ENCODE measurements at regions not wholly inside any gene's neighbourhood (a gene's known extent, or its start where the extent isn't known, plus 50 kb on each side); places are given as distances from the start of the nearest gene placed in this dataset.

DNA sequence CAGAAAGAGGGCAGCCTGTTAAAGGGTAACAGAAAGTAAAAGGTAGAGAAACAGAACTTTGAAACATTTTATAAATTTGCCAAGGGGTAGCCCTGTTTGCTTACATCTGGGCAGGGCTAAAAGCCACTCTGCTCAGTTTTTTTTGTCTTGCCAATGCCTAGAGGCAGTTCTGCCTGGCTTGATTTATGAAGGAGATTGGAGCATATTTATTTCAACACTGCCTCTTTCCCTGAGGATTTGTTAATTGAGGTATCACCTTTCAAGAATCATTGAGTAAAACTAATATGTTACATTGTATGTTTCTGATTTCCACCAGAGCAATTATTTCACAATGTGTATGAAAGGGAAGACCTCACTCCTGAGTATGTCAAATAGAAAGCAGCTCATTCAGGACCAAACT, 160.8 kb downstream of the GXYLT1 start:
- DNase-seq: no peak
- H3K27ac Mint-ChIP-seq (ENCODE audit: unreplicated experiment): no peak overlapping the region
- TF ChIP-seq CTCF (IDR thresholded peaks at IDR 0.05; ENCODE audit: partially characterized antibody, unreplicated experiment): no peak
- H3K4me3 Mint-ChIP-seq (ENCODE audit: unreplicated experiment): no peak overlapping the region
- no peaks in the 10 kb centered on the region for H3K27me3 Mint-ChIP-seq (ENCODE audit: unreplicated experiment)
- H3K9me3 Mint-ChIP-seq (ENCODE audit: unreplicated experiment): peaks cover 1% of the 10 kb centered on the region
- peaks cover 8% of the 10 kb centered on the region for H3K4me1 Mint-ChIP-seq (ENCODE audit: low read depth, unreplicated experiment)
- H3K36me3 Mint-ChIP-seq (ENCODE audit: unreplicated experiment): peaks cover 4% of the 10 kb centered on the region

DNA sequence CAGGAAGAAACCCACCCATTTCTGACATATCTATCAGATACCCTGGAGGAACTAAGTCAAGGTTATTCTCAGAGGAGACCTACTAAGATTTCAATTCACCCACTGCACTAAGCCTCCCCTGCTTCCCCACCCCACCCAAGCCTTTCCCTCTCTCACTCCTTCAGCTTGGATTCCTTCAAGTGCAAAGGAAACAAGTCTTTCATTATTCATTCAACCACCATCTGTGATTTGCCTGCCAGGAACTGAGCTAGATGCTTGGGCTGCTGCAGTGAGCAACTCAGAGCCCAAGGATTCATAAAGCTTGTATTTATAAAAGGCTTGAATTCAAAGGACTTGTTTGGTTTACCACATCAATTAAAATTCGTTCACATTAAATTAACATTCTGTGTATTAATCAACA, 161.3 kb downstream of the GXYLT1 start:
- Mint-ChIP-seq H3K36me3 (ENCODE audit: unreplicated experiment) (peaks cover 4% of the 10 kb centered on the region), H3K9me3 (ENCODE audit: unreplicated experiment) (peaks cover 1% of the 10 kb centered on the region), H3K27ac (ENCODE audit: unreplicated experiment) (peak overlapping the region; percentile 43), H3K4me1 (ENCODE audit: low read depth, unreplicated experiment) (peaks cover 8% of the 10 kb centered on the region), H3K4me3 (ENCODE audit: unreplicated experiment) (no peak overlapping the region), H3K27me3 (ENCODE audit: unreplicated experiment) (no peaks in the 10 kb centered on the region)
- DNase-seq: no peak
- TF ChIP-seq CTCF (IDR thresholded peaks at IDR 0.05; ENCODE audit: partially characterized antibody, unreplicated experiment): no peak

DNA sequence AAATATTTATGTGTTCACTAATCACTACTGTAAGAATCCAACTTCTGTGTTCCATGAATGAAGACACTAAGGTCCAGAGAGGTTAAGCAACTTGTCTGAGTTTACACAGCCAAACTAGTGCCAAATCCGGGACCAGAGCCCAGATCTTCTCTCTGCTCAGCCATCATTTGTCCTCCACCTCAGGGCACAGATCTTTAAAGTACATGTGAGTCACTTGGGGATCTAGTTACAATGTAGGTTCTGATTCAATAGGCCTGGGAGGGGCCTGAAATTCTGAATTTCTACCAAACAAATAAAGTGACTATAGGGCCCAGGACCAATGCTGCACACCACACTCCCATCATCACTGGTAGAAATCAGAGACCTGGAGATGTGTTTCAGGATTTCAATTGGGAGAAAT, 162.9 kb downstream of the GXYLT1 start:
- no peaks in the 10 kb centered on the region for H3K36me3 Mint-ChIP-seq (ENCODE audit: unreplicated experiment)
- no peak overlapping the region for H3K4me3 Mint-ChIP-seq (ENCODE audit: unreplicated experiment)
- peaks cover 8% of the 10 kb centered on the region for H3K4me1 Mint-ChIP-seq (ENCODE audit: low read depth, unreplicated experiment)
- DNase-seq: no peak
- no peak overlapping the region for H3K27ac Mint-ChIP-seq (ENCODE audit: unreplicated experiment)
- TF ChIP-seq CTCF (IDR thresholded peaks at IDR 0.05; ENCODE audit: partially characterized antibody, unreplicated experiment): no peak
- H3K9me3 Mint-ChIP-seq (ENCODE audit: unreplicated experiment): peaks cover 2% of the 10 kb centered on the region
- no peaks in the 10 kb centered on the region for H3K27me3 Mint-ChIP-seq (ENCODE audit: unreplicated experiment)

- Mint-ChIP-seq H3K36me3 (ENCODE audit: unreplicated experiment) (no peaks in the 10 kb centered on the region), H3K27me3 (ENCODE audit: unreplicated experiment) (no peaks in the 10 kb centered on the region), H3K9me3 (ENCODE audit: unreplicated experiment) (peaks cover 2% of the 10 kb centered on the region), H3K27ac (ENCODE audit: unreplicated experiment) (no peak overlapping the region), H3K4me1 (ENCODE audit: low read depth, unreplicated experiment) (peaks cover 8% of the 10 kb centered on the region), H3K4me3 (ENCODE audit: unreplicated experiment) (no peak overlapping the region)
- no peak for DNase-seq
- TF ChIP-seq CTCF (IDR thresholded peaks at IDR 0.05; ENCODE audit: partially characterized antibody, unreplicated experiment): no peak
Observed at GRCh38 chr12:41981013-41981412, 163.7 kb downstream of the GXYLT1 start.

DNA sequence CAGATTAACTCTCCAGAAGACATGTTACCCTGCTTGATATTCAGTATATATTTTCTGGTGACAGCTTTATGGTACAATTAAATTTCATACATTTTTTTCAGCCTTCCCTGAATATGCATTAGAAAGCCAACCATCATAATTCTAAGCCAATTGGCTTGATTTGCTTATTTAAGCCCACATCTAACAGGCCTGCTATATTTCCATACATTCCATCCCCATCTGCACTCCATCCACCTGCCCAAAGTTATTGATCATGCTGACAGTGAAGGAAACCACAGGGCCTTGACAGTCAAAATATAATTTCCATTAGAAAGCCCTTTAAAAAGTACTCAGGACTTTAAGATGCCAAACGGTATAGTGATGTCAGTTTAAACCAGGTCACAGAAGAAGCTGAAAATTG, 164.3 kb downstream of the GXYLT1 start:
- Mint-ChIP-seq H3K27ac (ENCODE audit: unreplicated experiment) (no peak overlapping the region), H3K36me3 (ENCODE audit: unreplicated experiment) (no peaks in the 10 kb centered on the region), H3K4me3 (ENCODE audit: unreplicated experiment) (no peak overlapping the region), H3K27me3 (ENCODE audit: unreplicated experiment) (no peaks in the 10 kb centered on the region), H3K9me3 (ENCODE audit: unreplicated experiment) (peaks cover 2% of the 10 kb centered on the region), H3K4me1 (ENCODE audit: low read depth, unreplicated experiment) (peaks cover 8% of the 10 kb centered on the region)
- no peak for DNase-seq
- no peak for TF ChIP-seq CTCF (IDR thresholded peaks at IDR 0.05; ENCODE audit: partially characterized antibody, unreplicated experiment)

Data from glutamatergic neuron (in vitro differentiated cells).